Fibroblast of gingiva (primary cell): ENCODE measurements at regions not wholly inside any gene's neighbourhood (a gene's known extent, or its start where the extent isn't known, plus 50 kb on each side); places are given as distances from the start of the nearest gene placed in this dataset.
"Not testable (repeated sequence)": the region's sequence is repeated elsewhere in the genome, so short reads cannot be mapped to it uniquely, and the experiment has no call there.

Experiments used
- DNase-seq: peaks from one replicate; pipeline ENCODE4 v3.0.0-alpha.2; 2011; ENCODE audit warnings: low read depth

GRCh38 chr3:152667267-152667666 lies 167.7 kb upstream of the P2RY1 start:
- DNase-seq: no peak

GRCh38 chr3:152669560-152669959 lies 165.4 kb upstream of the P2RY1 start:
- DNase-seq: no peak

- DNase-seq: no peak
Observed at GRCh38 chr3:152671446-152672319, 163.2 kb upstream of the P2RY1 start.

- DNase-seq: no peak
Observed at GRCh38 chr3:152672320-152672649, 162.6 kb upstream of the P2RY1 start.

- no peak for DNase-seq
Observed at GRCh38 chr3:152676810-152677379, 158.0 kb upstream of the P2RY1 start.

- no peak for DNase-seq
Observed at GRCh38 chr3:152677491-152677890, 157.4 kb upstream of the P2RY1 start.

GRCh38 chr3:152682477-152682876 lies 152.5 kb upstream of the P2RY1 start:
- DNase-seq: no peak

- DNase-seq: no peak
Observed at GRCh38 chr3:152683521-152683999, 151.4 kb upstream of the P2RY1 start.

- no peak for DNase-seq
Observed at GRCh38 chr3:152684279-152684678, 150.7 kb upstream of the P2RY1 start.

GRCh38 chr3:152688313-152688712 lies 146.6 kb upstream of the P2RY1 start:
- DNase-seq: no peak

GRCh38 chr3:152692326-152692725 lies 142.6 kb upstream of the P2RY1 start:
- not testable (repeated sequence) for DNase-seq

GRCh38 chr3:152693521-152694250 lies 141.2 kb upstream of the P2RY1 start:
- DNase-seq: not testable (repeated sequence)

GRCh38 chr3:152695840-152696239 lies 139.1 kb upstream of the P2RY1 start:
- no peak for DNase-seq

GRCh38 chr3:152696962-152697361 lies 138.0 kb upstream of the P2RY1 start:
- DNase-seq: no peak

GRCh38 chr3:152703245-152703890 lies 131.6 kb upstream of the P2RY1 start:
- no peak for DNase-seq

GRCh38 chr3:152706991-152707713 lies 127.8 kb upstream of the P2RY1 start:
- DNase-seq: no peak

GRCh38 chr3:152709659-152710058 lies 125.3 kb upstream of the P2RY1 start:
- DNase-seq: no peak

GRCh38 chr3:152710549-152710948 lies 124.4 kb upstream of the P2RY1 start:
- DNase-seq: no peak

- no peak for DNase-seq
Observed at GRCh38 chr3:152713989-152714388, 120.9 kb upstream of the P2RY1 start.

- no peak for DNase-seq
Observed at GRCh38 chr3:152714507-152714906, 120.4 kb upstream of the P2RY1 start.

- DNase-seq: no peak
Observed at GRCh38 chr3:152717252-152717651, 117.7 kb upstream of the P2RY1 start.

- no peak for DNase-seq
Observed at GRCh38 chr3:152718810-152719209, 116.1 kb upstream of the P2RY1 start.
